SKM-1 treated with dmso at 0.1 percent for 144 hours (cell line): ENCODE measurements at regions not wholly inside any gene's neighbourhood (a gene's known extent, or its start where the extent isn't known, plus 50 kb on each side); places are given as distances from the start of the nearest gene placed in this dataset.
"Not testable (repeated sequence)": the region's sequence is repeated elsewhere in the genome, so short reads cannot be mapped to it uniquely, and the experiment has no call there.

Experiments
- DNase-seq: peaks from one replicate; lab custom pipeline; 2025; ENCODE audit not compliant: unreplicated experiment; lab: John Stamatoyannopoulos, UW

GRCh38 chr13:24617256-24618010, 62.8 kb upstream of the ATP12A start:
- DNase-seq = no peak

GRCh38 chr13:24618011-24618955, 61.9 kb upstream of the ATP12A start:
- no peak for DNase-seq

- DNase-seq = peak; percentile 56
Measured at GRCh38 chr13:24619282-24619681, 60.9 kb upstream of the ATP12A start.

- not testable (repeated sequence) for DNase-seq
Measured at GRCh38 chr13:24622481-24623148, 57.6 kb upstream of the ATP12A start.

- DNase-seq = no peak
Measured at GRCh38 chr13:24623149-24623665, 57.0 kb upstream of the ATP12A start.

- no peak for DNase-seq
Measured at GRCh38 chr13:24624363-24624762, 55.8 kb upstream of the ATP12A start.

- no peak for DNase-seq
Measured at GRCh38 chr13:24624801-24625231, 55.4 kb upstream of the ATP12A start.

- DNase-seq = no peak
Measured at GRCh38 chr13:24625331-24625731, 54.9 kb upstream of the ATP12A start.

- DNase-seq = no peak
Measured at GRCh38 chr13:24625870-24626849, 54.0 kb upstream of the ATP12A start.

GRCh38 chr13:24627090-24627714, 53.0 kb upstream of the ATP12A start:
- DNase-seq = no peak

- no peak for DNase-seq
Measured at GRCh38 chr13:24627946-24628345, 52.3 kb upstream of the ATP12A start.

GRCh38 chr13:24629320-24629719, 50.9 kb upstream of the ATP12A start:
- no peak for DNase-seq

- no peak for DNase-seq
Measured at GRCh38 chr13:24630121-24630520, 50.1 kb upstream of the ATP12A start.
